ENCODE measurements at regions not wholly inside any gene's neighbourhood (a gene's known extent, or its start where the extent isn't known, plus 50 kb on each side); places are given as distances from the start of the nearest gene placed in this dataset.

DNA sequence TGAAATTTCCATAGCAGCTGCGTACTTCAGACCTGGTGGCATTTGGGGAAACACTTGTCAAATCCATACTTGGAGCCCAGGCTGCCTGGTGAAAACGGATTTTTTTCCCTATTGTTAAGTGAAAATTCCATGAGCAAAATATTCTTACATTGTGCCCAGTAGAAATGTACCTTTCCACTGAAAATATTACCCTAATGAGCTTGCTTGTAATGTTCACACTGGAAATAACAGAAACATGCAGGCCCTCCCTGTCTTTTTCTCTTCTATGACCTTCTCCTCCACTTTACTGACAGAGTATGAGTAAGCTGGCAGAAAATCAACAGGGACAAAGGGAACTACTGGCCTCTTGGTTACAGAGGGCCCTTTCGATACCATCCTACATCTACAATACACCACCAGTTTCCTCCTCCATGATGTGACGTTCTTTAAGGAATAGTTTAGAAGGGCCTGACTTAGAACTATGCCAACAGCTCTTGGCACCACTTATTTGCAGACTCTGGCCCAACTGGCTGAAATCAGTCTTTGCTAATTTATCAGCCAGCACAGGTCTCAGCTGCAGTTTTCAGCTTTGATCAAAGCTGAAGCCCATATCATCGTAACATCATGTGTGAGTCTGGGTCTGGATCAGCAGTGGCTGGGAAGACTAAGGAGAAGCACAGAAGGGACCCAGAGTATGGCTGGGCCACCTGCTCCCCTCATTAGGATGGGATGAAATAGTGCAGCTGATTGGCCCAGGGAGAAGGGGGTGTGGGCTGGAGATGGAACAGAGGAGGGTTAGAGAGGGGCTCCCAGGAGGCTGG lies 272.2 kb upstream of the ID2 start:
- H2AFZ ChIP-seq (ENCODE audit: low read depth, low read length) = no peak overlapping the region
- no peak overlapping the region for H3K4me3 ChIP-seq (ENCODE audit: low read length)
- peaks cover 2% of the 10 kb centered on the region for H3K9me3 ChIP-seq (ENCODE audit: low read length)
- H3K4me1 ChIP-seq (ENCODE audit: insufficient read depth, low read length) = peaks cover 8% of the 10 kb centered on the region
- no peaks in the 10 kb centered on the region for H3K36me3 ChIP-seq (ENCODE audit: insufficient read depth, low read length)
- H3K27me3 ChIP-seq (ENCODE audit: insufficient read depth, low read length) = no peaks in the 10 kb centered on the region

DNA sequence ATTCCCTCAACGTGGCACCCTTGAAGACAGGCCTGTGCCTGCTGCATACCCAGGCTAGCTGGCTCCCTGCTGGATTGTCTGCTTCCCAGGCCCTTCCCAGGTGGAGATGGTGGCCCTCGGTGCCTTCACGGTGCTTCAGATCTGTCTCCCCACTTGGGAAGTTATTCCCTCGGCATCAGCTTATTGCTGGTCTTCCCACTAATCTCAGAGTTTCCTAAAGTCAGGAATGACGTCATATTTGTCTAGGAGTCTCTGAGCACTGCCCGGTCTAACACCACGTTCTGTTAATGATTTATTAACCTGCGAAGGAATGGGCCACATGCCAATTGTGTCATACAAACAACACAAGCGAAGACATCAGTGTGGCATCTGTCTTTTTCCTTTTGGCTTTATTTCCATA lies 269.8 kb upstream of the ID2 start:
- Histone ChIP-seq H3K27me3 (ENCODE audit: insufficient read depth, low read length) (no peaks in the 10 kb centered on the region), H3K4me3 (ENCODE audit: low read length) (no peak overlapping the region), H3K36me3 (ENCODE audit: insufficient read depth, low read length) (no peaks in the 10 kb centered on the region)

DNA sequence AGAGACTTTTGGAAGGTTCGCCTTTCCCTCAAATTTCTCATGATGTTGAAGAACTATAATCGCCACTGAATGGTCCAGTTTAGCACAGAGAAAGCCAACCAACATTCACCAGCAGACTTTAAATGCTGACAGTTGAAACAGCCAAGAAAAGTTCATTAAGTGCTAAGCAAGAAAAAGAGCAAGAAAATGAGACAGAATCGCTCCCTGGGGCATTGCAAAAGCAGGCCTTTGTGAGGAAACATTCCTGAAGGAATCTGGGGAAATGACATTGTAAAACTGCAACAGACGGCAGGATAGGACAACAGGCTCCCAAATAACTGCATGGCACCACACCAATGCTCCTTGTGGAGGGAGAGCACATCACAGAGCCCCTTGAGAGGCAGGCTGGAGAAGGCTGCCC lies 269.3 kb upstream of the ID2 start:
- Histone ChIP-seq H3K27me3 (ENCODE audit: insufficient read depth, low read length) (no peaks in the 10 kb centered on the region), H3K4me1 (ENCODE audit: insufficient read depth, low read length) (peaks cover 8% of the 10 kb centered on the region), H3K36me3 (ENCODE audit: insufficient read depth, low read length) (no peaks in the 10 kb centered on the region), H3K4me3 (ENCODE audit: low read length) (no peak overlapping the region), H2AFZ (ENCODE audit: low read depth, low read length) (no peak overlapping the region), H3K9me3 (ENCODE audit: low read length) (no peaks in the 10 kb centered on the region)

More for the DNA sequence above, 269.8 kb upstream of the ID2 start:
- H3K4me1 ChIP-seq (ENCODE audit: insufficient read depth, low read length) = peaks cover 8% of the 10 kb centered on the region
- H2AFZ ChIP-seq (ENCODE audit: low read depth, low read length) = no peak overlapping the region
- no peaks in the 10 kb centered on the region for H3K9me3 ChIP-seq (ENCODE audit: low read length)

DNA sequence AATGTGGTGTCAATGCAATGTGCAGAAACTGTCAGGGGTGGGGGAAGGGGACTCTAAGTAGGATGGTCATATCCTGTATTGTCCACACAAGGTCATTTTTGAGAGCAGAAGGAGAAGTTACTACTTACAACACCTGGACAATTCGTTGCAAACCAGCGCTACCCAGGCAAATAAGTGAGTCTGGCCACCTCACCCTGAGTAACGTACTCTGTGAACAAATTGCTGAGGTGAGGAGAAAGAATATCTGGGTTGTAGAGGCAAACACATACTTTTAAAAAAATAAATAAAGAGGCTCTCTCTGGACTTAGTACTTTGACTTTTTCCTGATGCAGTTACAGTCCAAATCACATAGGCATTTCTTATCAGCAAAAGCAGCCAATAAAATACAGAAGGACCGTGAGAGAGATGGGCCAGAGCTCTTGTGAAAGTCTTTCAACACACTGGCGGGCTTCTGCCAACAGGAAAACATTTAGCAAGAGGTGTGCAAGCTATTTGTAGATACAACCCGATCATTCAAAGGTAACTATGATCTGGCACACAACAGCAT lies 268.2 kb upstream of the ID2 start:
- Histone ChIP-seq H3K4me3 (ENCODE audit: low read length) (no peak overlapping the region), H3K4me1 (ENCODE audit: insufficient read depth, low read length) (peaks cover 8% of the 10 kb centered on the region), H3K27me3 (ENCODE audit: insufficient read depth, low read length) (no peaks in the 10 kb centered on the region), H3K9me3 (ENCODE audit: low read length) (no peaks in the 10 kb centered on the region), H2AFZ (ENCODE audit: low read depth, low read length) (no peak overlapping the region), H3K36me3 (ENCODE audit: insufficient read depth, low read length) (no peaks in the 10 kb centered on the region)

DNA sequence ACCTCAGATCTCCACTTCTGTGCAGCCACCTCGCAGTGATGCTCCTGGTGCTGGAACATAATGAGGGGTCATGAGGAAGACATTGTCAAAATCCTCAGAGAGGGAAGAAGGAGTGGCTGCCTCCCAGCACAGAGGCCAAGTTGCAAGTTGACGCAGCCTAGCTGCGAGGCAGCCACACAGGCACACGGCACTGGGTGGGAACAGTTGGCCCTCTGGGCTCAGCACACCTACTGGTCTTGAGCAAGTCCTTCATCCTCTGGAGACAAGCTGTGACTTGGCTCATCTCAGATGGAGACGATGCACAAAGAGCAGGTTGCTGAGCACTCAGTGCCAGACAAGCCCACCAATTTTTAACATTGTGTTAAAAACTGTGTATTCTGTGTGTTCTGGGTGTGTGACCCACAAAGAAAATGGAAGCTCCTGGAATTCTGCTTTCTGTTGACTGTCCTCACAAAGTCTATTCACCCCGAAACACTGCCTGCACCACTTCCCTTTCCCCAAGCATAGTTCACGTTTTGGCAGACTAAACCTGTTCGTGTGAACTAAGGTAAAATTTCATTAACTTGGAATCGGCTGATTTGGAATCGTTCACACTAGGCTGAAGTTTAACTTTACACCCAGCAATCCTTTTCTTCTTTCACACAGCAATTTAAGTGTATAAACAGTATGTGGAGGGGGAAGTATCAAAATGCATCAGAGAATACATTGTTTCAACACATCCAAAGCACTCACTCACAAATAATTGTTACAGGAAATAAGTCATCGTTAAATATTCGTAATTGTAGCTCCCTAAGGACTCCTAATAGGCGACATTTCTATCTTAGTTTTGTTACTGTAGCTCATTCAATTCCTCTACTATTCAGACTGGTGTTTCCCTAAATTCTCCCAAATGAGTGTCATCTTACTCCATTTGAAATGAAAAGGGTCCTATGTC lies 266.6 kb upstream of the ID2 start:
- H3K4me1 ChIP-seq (ENCODE audit: insufficient read depth, low read length) = peaks cover 6% of the 10 kb centered on the region
- H3K9me3 ChIP-seq (ENCODE audit: low read length) = no peaks in the 10 kb centered on the region
- H3K27me3 ChIP-seq (ENCODE audit: insufficient read depth, low read length) = no peaks in the 10 kb centered on the region
- no peak overlapping the region for H3K4me3 ChIP-seq (ENCODE audit: low read length)
- H3K36me3 ChIP-seq (ENCODE audit: insufficient read depth, low read length) = no peaks in the 10 kb centered on the region
- no peak overlapping the region for H2AFZ ChIP-seq (ENCODE audit: low read depth, low read length)

DNA sequence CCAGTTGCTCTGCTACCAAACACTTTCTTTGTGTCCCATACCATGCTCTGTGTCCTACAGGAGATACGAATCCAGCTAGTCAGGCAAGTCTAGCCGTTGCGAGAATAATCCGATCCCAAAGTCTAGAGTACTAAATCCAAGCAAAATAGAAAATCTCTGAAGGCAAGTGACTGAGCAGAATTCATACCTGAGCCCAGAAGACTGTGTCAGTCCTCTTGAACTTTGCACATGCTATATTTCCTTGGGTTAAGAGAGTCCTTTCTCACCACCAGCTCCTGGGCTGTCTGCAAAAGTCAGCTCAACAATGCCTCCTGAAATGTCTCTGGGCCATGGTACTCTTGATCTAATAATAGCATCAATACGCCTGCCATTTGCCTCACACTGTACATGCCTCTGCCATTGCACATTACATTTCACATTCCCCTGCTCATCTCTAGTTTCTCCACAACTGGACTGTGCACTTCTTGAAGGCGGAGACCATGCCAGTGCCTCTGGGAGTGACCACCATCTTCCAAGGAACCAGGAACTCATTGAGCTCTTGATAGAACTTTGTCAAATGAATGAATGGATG lies 265.8 kb upstream of the ID2 start:
- Histone ChIP-seq H3K9me3 (ENCODE audit: low read length) (no peaks in the 10 kb centered on the region), H3K4me3 (ENCODE audit: low read length) (no peak overlapping the region), H2AFZ (ENCODE audit: low read depth, low read length) (no peak overlapping the region), H3K27me3 (ENCODE audit: insufficient read depth, low read length) (no peaks in the 10 kb centered on the region), H3K4me1 (ENCODE audit: insufficient read depth, low read length) (peaks cover 6% of the 10 kb centered on the region), H3K36me3 (ENCODE audit: insufficient read depth, low read length) (no peaks in the 10 kb centered on the region)

DNA sequence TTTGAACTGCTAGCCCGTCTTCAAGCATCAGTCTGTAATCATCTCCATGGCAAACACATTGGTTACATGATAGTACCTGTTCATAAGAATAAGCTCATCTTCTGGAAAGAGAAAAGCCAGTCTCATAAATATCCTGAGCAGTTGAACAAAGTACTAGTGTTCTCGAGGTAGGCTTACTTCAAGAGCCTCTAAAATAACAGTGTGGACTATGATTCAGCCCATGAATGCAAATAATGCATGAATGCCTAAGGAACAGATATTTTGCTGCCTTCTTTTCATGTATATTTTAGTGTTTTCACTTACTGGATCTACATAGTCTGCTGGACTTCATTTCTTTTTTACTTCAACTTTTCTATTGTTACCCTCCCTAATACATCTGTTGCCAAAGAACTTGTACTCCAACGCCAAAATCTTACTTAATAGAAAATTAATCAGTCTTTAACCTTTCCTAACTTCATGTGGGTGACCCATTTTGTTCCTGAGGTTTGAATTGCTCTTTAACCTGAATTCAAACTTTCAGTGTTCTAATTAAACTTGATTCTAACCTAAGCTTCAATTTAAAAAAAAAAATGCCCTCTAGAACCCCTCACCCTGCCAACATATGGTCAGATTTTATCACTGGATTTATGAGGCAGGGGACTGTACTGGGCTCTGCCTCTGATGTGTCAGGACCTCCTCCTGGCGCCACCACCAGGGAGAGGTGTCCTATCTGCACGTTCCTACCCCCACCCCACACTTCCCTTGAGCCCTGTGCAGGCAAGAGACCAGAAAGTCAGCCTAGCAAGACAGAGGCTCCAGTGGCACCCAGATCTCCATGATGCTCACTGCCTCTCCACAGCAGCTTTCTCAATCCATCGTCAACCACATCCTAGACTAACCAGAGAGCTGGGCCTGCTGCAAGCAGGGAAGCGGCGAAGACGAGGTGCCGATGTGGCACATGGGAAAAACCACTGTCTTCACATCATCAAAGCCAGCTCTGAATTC lies 264.7 kb upstream of the ID2 start:
- Histone ChIP-seq H3K36me3 (ENCODE audit: insufficient read depth, low read length) (no peaks in the 10 kb centered on the region), H3K9me3 (ENCODE audit: low read length) (no peaks in the 10 kb centered on the region), H3K27me3 (ENCODE audit: insufficient read depth, low read length) (no peaks in the 10 kb centered on the region), H3K4me3 (ENCODE audit: low read length) (no peak overlapping the region), H2AFZ (ENCODE audit: low read depth, low read length) (no peak overlapping the region), H3K4me1 (ENCODE audit: insufficient read depth, low read length) (peaks cover 6% of the 10 kb centered on the region)

DNA sequence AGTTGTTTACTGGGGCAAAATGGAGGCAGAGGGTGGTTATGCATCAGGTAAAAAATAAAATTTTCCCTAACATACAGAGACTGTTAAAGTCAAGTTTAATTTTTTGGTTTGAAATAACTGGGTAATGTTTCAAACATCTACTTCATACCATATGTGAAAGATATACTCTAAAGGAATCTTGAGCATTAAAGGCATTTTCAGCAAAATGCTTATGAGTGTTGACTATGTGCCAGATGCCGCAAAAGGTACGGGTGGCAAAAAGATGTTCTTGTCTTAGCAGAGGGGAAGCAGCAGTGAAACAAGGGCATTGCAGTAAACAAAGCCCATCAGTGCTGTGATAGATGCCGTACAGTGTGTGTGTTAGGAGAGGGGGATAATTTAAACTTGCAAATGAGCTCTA lies 263.1 kb upstream of the ID2 start:
- Histone ChIP-seq H3K9me3 (ENCODE audit: low read length) (no peaks in the 10 kb centered on the region), H3K4me3 (ENCODE audit: low read length) (no peak overlapping the region), H3K36me3 (ENCODE audit: insufficient read depth, low read length) (no peaks in the 10 kb centered on the region), H2AFZ (ENCODE audit: low read depth, low read length) (no peak overlapping the region), H3K27me3 (ENCODE audit: insufficient read depth, low read length) (no peaks in the 10 kb centered on the region), H3K4me1 (ENCODE audit: insufficient read depth, low read length) (no peaks in the 10 kb centered on the region)

DNA sequence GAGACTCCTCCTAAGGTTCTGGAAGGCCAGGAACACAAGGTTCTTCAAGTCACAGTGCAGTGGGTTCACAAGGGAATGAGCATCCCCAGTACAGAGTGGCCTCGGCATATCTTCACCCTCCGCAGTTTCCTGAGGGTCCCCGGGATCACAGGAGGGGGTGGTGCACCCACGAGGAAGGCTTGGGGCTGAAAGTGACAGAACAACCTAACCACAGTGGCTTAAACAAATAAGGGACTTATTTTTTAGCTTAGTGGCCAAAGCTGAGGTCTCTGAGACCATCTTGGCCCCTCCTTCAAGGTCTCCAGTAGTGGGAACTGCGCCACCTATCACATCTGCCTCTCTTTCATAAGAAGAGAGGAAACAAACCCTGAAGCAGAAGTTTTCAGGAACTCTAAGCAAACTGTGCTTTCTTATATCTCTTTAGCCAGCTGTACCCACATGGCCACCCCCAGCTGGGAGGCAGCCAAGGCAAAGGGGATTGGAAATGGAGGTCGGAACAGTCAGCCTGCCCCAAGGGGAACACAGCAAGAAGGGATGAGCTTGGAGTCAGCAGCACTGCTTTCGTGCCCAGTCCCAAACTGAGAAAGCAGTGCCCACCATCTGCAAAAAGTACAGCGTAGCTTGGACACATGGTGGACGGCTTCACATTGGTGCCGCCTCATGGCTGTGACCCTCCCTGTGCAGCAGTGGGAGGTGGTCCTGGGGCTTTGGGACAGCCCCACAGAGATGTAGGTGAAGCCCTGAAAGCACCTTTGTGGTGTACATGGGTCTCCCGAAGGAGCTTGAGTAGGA lies 260.0 kb upstream of the ID2 start:
- H3K27me3 ChIP-seq (ENCODE audit: insufficient read depth, low read length) = no peaks in the 10 kb centered on the region
- no peaks in the 10 kb centered on the region for H3K9me3 ChIP-seq (ENCODE audit: low read length)
- H3K4me3 ChIP-seq (ENCODE audit: low read length) = no peak overlapping the region
- no peaks in the 10 kb centered on the region for H3K4me1 ChIP-seq (ENCODE audit: insufficient read depth, low read length)
- no peaks in the 10 kb centered on the region for H3K36me3 ChIP-seq (ENCODE audit: insufficient read depth, low read length)
- no peak overlapping the region for H2AFZ ChIP-seq (ENCODE audit: low read depth, low read length)

DNA sequence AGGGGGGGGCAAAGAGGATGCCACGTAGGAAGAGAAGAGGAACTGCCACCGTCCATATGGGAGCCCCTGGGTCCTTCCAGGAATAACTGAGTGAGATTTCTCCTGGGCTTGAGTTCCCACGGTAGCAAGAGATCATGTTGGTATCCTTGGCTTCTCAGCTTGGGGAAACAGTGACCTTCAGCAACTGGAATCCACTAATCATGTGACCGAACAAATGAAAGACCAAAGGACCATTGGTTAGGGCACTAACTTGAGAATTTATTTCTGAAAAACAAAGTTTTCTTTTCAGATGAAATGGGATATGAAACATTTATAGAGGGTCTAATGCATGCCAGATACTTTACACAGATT lies 259.4 kb upstream of the ID2 start:
- no peaks in the 10 kb centered on the region for H3K27me3 ChIP-seq (ENCODE audit: insufficient read depth, low read length)
- H3K4me3 ChIP-seq (ENCODE audit: low read length) = no peak overlapping the region
- H2AFZ ChIP-seq (ENCODE audit: low read depth, low read length) = no peak overlapping the region
- no peaks in the 10 kb centered on the region for H3K4me1 ChIP-seq (ENCODE audit: insufficient read depth, low read length)
- no peaks in the 10 kb centered on the region for H3K36me3 ChIP-seq (ENCODE audit: insufficient read depth, low read length)
- no peaks in the 10 kb centered on the region for H3K9me3 ChIP-seq (ENCODE audit: low read length)

DNA sequence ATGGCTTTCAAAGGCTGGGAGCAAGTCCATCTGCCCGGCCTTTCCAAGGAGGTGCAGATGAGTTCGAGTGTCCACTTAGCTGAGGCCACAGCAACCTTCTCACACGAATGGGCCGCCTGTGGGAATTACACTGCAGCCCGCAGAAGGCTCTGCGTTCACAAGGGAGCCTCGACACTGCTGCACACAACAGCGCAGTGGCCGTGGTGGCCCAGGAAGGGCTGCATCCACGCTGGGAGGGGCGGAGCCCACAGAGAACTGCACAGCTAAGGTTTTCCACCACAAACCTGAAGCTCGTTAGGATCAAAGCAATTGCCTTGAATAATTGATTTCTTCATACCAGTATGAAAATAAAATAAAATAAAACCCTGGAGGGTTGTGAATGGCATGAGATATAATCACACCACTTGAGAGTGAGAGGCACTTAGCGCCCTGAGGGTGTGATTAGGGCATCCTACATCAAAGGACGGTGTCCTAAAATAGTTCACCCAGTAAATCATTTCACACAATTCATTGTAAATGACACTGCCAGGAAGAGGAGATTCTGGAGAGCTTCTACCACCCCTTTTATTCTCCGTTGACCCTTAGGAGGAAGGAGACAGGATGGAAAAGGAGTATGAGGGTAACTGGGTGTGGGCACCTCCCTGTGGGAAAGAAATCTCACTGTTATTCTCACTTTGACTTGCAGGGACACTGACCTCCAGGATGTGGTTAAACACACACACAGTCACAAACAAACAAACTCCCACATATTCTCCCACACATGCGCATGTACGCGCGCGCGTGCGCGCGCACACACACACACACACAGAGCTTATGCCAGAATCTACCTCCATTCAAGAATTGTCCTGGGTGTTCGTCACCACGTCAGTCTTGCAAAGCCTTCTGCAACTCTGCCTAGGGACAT lies 256.6 kb upstream of the ID2 start:
- no peaks in the 10 kb centered on the region for H3K4me1 ChIP-seq (ENCODE audit: insufficient read depth, low read length)

More for the DNA sequence above, 256.6 kb upstream of the ID2 start:
- Histone ChIP-seq H3K27me3 (ENCODE audit: insufficient read depth, low read length) (no peaks in the 10 kb centered on the region), H3K9me3 (ENCODE audit: low read length) (no peaks in the 10 kb centered on the region), H3K36me3 (ENCODE audit: insufficient read depth, low read length) (no peaks in the 10 kb centered on the region), H3K4me3 (ENCODE audit: low read length) (no peak overlapping the region), H2AFZ (ENCODE audit: low read depth, low read length) (no peak overlapping the region)

All from neuron (in vitro differentiated cells).